HG02870 (cell line): ENCODE measurements at regions not wholly inside any gene's neighbourhood (a gene's known extent, or its start where the extent isn't known, plus 50 kb on each side); places are given as distances from the start of the nearest gene placed in this dataset.
"Not testable (repeated sequence)": the region's sequence is repeated elsewhere in the genome, so short reads cannot be mapped to it uniquely, and the experiment has no call there.

Experiments used
- ATAC-seq: cut with Tn5 transposase; IDR thresholded peaks from one replicate; pipeline ENCODE4 v1.9.1; 2021; ENCODE audit warnings: mild to moderate bottlenecking, moderate library complexity; ENCODE audit not compliant: unreplicated experiment

GRCh38 chr12:116687888-116688287 is 50.0 kb downstream of the SPRING1 start:
- no peak for ATAC-seq

- ATAC-seq, result no peak
Measured at GRCh38 chr12:116684891-116685290, 53.0 kb downstream of the SPRING1 start.

GRCh38 chr12:116677202-116677661 is 60.6 kb downstream of the SPRING1 start:
- ATAC-seq, result no peak

GRCh38 chr12:116675339-116676107 is 62.3 kb downstream of the SPRING1 start:
- ATAC-seq, result no peak

- ATAC-seq, result no peak
Measured at GRCh38 chr12:116674643-116675183, 63.2 kb downstream of the SPRING1 start.

- ATAC-seq, result no peak
Measured at GRCh38 chr12:116673681-116674111, 64.2 kb downstream of the SPRING1 start.

- ATAC-seq, result peak; percentile 59
Measured at GRCh38 chr12:116672842-116673516, 64.9 kb downstream of the SPRING1 start.

- no peak for ATAC-seq
Measured at GRCh38 chr12:116672010-116672409, 65.9 kb downstream of the SPRING1 start.

GRCh38 chr12:116670859-116671258 is 67.0 kb downstream of the SPRING1 start:
- no peak for ATAC-seq

- ATAC-seq, result no peak
Measured at GRCh38 chr12:116667752-116668151, 70.1 kb downstream of the SPRING1 start.

- ATAC-seq, result not testable (repeated sequence)
Measured at GRCh38 chr12:116666829-116667228, 71.0 kb downstream of the SPRING1 start.

- ATAC-seq, result no peak
Measured at GRCh38 chr12:116666305-116666673, 71.6 kb downstream of the SPRING1 start.

- no peak for ATAC-seq
Measured at GRCh38 chr12:116665666-116666304, 72.1 kb downstream of the SPRING1 start.

GRCh38 chr12:116664085-116664484 is 73.8 kb downstream of the SPRING1 start:
- ATAC-seq, result no peak

- ATAC-seq, result no peak
Measured at GRCh38 chr12:116662612-116663144, 75.2 kb downstream of the SPRING1 start.

- ATAC-seq, result no peak
Measured at GRCh38 chr12:116661341-116661740, 76.5 kb downstream of the SPRING1 start.

- not testable (repeated sequence) for ATAC-seq
Measured at GRCh38 chr12:116660740-116661139, 77.1 kb downstream of the SPRING1 start.

GRCh38 chr12:116659771-116660481 is 77.9 kb downstream of the SPRING1 start:
- ATAC-seq, result no peak

GRCh38 chr12:116657921-116658495 is 79.9 kb downstream of the SPRING1 start:
- no peak for ATAC-seq

GRCh38 chr12:116656306-116656705 is 81.6 kb downstream of the SPRING1 start:
- ATAC-seq, result no peak
